GM12872 (cell line): ENCODE measurements at regions not wholly inside any gene's neighbourhood (a gene's known extent, or its start where the extent isn't known, plus 50 kb on each side); places are given as distances from the start of the nearest gene placed in this dataset.

Experiments
- TF ChIP-seq, protein P1 (sequence below): IDR thresholded peaks from 3 replicates; pipeline ENCODE4 v1.5.1; 2011; ENCODE audit warnings: low read depth, mild to moderate bottlenecking, low read length, moderate library complexity; ENCODE audit not compliant: insufficient read depth

DNA sequence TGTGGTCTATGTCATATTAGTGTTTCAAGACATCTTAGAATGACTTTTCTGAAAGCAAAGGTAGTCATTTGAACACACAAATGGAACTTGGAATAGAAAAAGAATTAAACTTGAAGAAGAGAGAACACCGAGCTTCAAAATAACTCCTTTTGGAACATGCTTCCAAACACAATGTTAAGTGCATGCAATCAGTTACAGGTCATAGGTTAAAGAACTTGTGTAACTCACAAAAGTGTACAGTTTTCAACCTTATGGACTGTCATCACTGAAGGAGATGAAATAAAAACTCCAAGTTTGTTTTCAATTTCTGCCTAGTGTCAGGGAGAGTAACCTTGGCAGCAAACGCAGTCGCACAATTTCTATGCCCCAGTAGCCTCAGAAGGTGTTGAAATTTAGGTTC is 192.9 kb upstream of the NECTIN3 start:
- TF ChIP-seq, protein P1, sequence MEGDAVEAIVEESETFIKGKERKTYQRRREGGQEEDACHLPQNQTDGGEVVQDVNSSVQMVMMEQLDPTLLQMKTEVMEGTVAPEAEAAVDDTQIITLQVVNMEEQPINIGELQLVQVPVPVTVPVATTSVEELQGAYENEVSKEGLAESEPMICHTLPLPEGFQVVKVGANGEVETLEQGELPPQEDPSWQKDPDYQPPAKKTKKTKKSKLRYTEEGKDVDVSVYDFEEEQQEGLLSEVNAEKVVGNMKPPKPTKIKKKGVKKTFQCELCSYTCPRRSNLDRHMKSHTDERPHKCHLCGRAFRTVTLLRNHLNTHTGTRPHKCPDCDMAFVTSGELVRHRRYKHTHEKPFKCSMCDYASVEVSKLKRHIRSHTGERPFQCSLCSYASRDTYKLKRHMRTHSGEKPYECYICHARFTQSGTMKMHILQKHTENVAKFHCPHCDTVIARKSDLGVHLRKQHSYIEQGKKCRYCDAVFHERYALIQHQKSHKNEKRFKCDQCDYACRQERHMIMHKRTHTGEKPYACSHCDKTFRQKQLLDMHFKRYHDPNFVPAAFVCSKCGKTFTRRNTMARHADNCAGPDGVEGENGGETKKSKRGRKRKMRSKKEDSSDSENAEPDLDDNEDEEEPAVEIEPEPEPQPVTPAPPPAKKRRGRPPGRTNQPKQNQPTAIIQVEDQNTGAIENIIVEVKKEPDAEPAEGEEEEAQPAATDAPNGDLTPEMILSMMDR = no peak

DNA sequence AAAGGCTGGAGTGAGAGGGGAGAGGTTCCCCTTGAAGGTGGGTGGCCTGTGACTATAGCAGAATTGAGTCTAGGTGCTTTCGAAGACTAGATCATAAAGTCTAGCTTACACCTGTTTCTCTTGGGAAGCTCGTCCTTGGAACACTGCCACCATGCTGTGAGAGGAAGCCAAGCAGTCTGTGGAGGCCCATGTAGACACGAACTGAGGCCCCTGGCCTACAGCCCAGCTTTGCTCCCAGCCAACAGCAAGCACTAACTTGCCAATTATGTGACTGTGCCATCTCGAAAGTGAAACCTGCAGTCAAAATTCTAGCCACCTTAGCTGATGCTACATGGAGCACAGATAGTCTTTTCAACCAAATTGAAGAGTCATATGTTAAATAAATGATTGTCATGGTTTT is 190.5 kb upstream of the NECTIN3 start:
- TF ChIP-seq, protein P1 = peak; percentile 51

DNA sequence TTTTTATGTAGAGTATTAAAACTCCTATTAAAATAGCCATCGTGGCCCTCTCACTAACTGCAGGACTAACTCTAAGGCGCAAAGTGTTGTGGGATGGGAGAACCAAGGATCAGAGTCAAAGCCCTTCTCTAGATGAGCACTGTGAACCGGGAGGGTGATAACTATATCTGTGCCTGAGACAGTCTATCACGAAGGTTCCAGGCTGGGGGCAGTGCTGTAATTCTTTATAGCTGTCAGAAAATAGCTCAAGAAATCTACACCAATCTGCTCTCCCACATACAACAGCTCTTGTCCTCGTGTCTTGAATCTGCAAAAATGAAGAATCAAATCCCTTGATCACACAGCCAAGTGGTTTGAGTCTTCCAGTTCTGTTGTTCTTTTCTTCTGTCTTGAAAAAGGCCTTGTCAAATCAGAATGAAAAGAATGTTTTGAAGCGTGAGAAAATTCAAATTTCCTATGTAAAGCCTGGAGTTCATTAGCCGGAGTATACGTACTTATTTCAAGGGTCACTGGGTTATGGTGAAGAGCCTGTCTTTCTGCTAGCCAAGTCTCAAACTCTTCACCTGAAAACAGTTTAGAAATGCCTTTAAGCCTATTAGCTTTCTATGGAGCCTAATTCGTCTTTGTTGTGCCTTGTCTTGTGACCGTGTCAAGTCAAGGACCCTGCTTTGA is 185.3 kb upstream of the NECTIN3 start:
- TF ChIP-seq, protein P1 = no peak

DNA sequence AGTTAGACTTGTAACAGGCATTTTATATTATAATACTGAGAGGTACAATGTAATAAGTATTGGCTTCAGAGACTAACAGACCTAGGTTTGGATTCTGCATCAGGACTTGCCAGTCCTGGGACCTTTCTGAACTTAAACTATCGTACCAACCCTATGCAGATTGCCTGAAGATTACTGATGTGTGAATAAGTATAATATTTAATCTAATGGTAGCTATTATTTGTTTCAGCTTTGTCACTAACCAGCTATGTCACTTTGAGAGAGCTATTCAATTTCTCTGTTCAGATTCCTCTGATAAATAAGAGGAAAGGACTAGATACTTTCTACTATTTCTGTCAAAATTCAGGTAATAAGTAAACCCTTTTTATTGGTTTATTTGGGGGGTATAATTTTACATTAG is 184.4 kb upstream of the NECTIN3 start:
- TF ChIP-seq, protein P1 = no peak

DNA sequence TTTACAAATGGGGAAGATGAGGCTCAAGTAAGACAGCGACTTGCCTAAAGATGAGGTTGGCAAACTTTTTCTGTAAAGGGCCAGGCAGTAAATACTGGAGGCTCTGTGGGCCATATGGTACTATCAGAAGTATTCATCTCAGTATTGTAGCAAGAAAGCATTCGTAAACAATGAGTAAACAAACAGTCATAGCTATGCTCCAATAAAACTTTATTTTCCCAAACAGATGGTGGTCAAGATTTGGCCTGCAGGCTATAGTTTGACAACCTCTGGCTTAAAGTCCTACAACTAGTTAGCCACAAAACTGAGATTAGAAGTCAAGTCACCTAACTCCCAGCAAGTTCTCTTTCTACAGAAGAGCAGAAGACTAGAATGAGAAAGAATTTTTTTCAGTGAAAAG is 177.0 kb upstream of the NECTIN3 start:
- TF ChIP-seq, protein P1 = no peak

DNA sequence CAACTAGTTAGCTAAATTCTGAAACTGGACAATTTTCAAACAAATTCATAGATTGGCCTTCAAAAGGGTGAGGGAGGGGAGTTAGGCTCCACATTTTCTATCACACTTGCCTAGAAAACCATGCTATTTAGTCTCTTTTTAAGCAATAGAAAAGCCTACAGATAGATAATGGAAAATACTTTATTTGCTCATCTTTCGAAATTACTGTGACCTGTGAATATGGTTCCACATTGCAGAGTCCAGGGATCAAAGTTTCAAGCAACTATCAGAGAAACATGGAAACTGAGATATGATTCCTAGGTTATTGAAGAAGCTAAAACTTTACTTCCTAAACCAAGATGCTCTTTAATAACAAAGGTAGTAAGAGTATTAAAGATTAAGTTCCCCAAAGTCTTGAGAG is 176.6 kb upstream of the NECTIN3 start:
- TF ChIP-seq, protein P1 = no peak

DNA sequence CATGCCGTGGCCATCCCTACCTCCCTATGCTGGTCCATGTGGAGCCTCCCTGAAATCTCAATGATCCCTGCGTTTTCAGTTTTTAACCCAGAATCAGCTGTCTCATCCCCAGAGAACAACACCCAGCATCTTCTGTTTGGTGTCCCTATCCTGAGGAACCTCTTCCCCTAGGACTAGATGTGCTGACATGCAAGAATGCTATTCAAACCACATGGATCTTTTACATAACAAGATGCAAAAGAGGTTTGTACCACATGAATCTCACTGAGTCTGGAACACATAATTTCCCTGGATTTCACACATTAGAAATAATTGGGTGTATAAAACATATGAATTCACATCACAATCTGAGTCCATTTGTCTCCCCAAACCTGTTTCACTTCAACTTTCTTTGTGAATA is 174.6 kb upstream of the NECTIN3 start:
- TF ChIP-seq, protein P1 = no peak

DNA sequence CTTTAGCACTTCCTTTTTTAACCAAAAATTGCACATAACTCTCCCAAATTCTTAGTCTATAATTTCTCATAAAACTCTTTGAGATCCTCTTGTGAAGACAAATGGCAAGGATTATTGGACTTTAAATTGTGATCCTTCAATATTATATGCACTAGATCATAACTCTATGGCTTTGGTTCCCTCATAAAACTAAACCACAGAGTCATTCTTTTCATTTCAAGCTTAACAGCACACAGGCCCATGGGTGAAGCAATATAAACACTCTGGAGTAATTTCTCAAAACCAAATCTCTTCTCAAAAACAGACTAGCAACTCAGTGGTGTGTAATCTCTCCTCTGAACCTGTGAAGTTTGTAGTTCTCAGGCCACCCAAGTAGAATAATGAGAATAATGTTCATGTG is 171.0 kb upstream of the NECTIN3 start:
- TF ChIP-seq, protein P1 = no peak
